ENCODE measurements at regions not wholly inside any gene's neighbourhood (a gene's known extent, or its start where the extent isn't known, plus 50 kb on each side); places are given as distances from the start of the nearest gene placed in this dataset.
"Not testable (repeated sequence)": the region's sequence is repeated elsewhere in the genome, so short reads cannot be mapped to it uniquely, and the experiment has no call there.

DNA sequence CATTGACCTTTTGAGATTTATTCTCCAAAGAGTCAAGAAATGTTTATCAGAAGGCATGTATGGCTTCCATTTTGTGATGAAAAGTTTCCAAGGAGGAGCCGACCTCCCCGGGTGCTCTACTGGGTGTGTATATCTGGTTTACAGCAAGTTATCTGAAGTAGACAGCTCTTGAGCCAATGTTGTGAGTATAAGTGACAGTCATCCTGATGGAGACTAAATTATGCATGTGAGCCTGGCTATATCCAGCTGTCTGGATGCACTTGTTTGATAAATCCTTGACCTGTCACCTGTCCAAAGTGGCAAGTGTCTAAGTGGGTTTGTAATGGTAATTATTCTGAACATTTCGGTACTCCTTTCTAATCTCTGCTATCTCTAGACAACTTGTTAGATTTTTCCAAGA, 142.2 kb downstream of the NR2F2 start:
- DNase-seq = no peak

DNA sequence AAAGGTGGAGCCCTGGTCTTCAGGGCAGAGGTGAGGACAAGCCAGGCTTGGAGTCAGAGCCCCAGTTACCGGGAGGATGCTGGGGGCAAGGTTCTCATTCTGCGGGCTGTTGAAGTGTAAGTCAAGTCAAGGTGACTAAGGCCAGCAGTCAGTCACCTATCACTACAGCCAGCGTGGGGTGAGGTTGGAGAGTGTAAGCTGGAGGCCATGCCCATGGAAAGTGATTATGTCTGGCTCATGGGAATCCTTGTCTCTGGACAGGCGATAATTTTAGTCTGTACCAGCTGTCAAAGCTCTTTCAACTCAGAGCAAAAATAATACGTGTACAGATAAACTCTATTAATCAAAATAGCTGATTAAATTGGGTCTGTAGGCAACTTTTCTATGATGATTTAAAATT, 143.1 kb downstream of the NR2F2 start:
- DNase-seq = no peak

DNA sequence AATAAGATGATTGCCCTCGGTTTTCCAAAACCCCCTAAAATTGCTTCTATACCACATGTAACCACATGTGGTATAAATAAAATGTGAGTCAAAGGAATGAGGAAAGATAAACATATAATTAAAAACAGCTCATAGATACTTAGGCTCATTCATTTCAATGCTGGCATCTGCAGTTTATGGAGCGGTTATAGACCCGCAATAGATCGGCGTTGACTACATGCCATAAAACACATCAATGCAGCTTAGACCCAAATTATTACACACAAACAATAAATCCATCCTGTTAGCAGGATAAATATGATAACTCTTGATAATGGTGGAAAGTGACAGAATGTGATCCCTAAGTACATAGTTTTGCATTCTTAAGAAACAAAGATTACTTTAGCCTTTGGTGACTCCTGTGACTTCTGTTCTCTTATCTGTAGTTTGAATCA, 143.7 kb downstream of the NR2F2 start:
- no peak for DNase-seq

DNA sequence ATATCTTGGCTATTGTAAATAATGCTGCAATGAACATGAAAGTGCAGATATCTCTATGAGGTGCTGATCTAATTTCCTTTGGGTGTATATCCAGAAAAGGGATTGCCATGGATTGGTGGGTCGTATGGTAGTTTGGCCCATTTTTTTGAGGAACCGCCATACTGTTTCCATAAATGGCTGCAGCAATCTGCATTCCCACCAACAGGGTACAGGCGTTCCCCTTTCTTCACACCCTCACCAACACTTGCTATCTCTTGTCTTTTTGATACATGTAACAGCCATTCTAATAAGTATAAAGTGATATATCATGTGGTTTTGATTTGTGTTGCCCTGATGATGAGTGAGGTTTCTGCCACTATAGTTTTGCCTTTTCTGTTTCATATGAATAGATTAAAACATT, 146.7 kb downstream of the NR2F2 start:
- no peak for DNase-seq

DNA sequence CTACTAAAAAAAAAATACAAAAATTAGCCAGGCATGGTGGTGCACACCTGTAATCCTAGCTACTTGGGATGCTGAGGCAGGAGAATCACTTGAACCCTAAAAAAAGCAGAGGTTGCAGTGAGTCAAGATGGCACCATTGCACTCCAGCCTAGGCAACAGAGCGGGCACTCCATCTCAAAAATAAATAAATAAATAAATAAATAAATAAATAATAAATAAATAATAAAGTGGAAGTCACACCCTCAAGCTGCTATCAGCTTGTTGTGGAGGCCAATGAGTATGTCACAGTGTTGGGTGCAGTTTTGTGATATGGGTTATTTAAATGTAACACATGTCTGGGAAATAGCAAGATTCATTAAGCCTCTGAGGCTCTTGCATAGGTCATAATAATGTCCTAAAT, 153.9 kb downstream of the NR2F2 start:
- not testable (repeated sequence) for DNase-seq

DNA sequence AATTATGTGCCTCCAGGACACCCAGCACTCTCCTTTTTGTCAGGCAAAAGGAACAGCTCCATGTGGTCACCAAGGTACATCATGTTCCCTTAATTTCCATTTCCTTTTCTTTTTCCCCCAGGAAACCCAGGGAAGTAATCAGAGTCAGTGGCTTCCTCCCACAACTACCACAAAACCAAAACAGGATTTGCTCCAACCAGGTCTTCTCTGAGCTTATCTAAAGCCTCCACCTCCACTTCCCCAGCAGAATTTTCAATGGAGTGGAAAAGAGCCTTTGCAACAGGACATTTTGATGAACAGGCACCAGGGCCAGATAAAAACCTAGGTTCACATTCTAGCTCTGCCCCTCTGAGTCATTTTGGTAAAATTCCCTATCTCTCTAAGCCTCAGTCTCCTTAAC, 154.3 kb downstream of the NR2F2 start:
- DNase-seq = no peak

DNA sequence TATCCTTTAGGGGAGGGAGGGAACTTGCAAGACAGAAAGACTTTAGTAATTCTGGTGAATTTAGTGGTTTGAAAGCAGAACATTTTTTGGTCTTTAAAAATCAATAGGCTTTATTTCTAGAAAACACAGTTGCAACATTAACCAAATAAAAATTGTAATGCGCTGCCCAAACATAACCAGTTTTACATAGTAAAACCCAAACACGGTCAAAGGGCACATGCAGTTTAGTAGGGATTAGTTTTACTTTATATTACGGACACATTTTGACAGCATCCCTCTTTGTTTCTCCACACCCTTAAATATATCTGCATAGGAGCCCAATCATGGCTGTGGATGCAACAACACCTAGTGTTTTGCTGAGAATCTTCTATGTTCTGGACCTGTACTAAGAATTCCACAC, 156.7 kb downstream of the NR2F2 start:
- DNase-seq = no peak

DNA sequence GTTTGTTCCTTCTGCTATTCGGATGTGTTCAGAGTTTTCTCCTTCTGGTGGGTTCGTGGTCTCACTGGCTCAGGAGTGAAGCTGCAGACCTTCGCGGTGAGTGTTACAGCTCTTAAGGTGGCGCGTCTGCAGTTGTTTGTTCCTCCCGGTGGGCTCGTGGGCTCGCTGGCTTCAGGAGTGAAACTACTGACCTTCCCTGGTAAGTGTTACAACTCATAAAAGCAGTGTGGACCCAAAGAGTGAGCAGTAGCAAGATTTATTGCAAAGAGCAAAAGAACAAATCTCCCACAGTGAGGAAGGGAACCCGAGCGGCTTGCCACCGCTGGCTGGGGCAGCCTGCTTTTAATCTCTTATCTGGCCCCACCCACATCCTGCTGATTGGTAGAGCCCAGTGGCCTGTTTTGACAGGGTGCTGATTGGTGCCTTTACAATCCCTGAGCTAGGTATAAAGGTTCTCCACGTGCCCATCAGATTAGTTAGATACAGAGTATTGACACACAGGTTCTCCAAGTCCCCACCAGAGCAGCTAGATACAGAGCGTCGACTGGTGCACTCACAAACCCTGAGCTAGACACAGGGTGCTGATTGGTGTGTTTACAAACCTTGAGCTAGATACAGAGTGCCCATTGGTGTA, 160.7 kb downstream of the NR2F2 start:
- not testable (repeated sequence) for DNase-seq

DNA sequence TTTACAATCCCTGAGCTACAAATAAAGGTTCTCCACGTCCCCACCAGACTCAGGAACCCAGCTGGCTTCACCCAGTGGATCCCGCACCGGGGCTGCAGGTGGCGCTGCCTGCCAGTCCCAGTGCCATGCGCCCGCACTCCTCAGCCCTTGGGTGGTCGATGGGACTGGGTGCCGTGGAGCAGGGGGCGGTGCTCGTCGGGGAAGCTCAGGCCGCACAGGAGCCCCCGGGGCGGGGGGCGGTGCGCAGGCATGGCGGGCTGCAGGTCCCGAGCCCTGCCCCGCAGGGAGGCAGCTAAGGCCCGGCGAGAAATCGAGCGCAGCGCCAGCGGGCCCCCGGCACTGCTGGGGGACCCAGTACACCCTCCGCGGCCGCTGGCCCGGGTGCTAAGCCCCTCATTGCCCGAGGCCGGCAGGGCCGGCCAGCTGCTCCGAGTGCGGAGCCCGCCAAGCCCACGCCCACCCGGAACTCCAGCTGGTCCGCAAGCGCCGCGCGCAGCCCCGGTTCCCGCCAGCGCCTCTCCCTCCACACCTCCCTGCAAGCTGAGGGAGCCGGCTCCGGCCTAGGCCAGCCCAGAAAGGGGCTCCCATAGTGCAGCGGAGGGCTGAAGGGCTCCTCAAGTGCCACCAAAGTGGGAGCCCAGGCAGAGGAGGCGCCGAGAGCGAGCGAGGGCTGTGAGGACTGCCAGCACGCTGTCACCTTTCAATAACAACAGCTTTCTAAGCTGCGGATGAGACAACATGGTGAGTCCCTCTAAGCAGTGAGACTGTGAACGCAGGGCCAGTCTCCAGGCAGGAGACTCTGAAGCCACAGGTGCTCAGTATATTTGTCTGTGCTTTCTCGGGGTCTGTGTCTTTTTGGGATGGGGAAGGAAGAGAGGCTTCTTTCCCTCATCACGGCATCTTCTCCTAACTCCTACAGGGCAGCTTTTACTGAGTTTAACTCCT, 161.5 kb downstream of the NR2F2 start:
- not testable (repeated sequence) for DNase-seq

DNA sequence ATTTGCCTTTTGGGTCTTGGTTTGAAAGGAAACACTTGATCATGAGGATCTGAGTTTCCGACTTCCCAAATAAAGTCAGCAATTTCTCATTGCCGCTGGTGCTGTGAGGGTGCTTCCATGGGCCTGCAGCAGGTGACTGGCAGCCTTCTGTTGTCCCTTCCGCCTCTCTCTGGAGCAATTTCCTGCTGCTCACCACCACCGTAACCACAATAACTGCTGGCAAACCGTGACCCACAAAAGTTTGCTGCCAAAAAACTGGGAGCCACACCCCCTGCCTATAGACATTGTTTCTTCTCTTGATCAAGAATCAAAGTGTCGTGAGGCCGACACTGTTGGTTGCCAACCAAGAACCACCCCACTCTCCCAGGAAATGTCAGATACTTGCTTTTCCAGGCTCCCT, 164.0 kb downstream of the NR2F2 start:
- no peak for DNase-seq

DNA sequence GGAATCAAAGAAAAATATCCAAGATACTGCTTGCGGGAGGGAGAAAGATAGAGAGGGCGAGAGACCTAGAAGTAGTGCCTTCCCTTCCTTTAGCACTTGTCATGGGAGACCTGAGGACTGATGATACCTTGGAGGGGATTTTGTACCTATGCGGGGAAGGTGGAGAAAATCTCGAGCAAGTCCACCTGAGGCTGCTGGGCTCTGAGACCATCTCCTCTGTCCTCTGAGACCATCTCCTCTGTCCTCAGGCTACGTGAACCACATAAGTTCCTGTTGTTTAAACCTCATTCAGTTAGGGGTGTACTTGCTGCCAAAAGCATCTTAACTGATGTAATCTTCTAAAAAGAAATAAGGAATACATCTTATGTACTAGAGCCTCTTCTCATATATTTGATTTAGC, 164.9 kb downstream of the NR2F2 start:
- DNase-seq = no peak

DNA sequence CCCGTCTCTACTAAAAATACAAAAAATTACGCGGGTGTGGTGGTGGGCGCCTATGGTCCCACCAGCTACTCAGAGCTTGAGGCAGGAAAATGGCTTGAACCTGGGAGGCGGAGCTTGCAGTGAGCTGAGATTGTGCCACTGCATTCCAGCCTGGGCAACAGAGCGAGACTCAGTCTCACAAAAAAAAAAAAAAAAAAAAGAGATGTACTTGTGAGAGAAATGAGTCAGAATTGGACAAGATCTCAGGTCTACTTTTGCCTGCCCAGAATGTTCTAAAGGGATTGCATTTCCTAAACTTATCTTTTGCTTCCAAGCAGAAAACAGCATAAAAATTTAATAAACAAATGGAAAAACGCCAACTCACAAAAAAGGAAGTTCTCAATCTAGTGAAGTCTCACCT, 167.5 kb downstream of the NR2F2 start:
- DNase-seq = no peak

DNA sequence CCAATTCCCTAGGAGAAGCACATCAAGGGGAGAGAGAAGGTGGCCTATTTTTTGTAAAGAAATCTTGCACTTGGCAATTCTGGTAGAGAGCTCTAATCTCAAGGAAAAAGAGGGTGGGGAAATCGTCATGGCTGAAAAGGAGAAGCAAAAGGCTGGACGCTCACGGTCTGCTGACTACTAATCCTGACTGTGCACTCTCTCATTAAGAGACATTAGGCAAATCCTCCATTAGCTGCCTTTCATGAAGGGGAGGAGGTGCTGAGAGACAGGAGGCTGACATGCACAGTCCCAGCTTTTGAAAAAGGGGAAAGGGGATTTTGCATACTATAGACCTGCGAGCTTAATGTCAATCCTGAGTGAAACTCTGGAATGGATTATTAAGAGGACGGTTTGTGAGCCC, 170.0 kb downstream of the NR2F2 start:
- no peak for DNase-seq

DNA sequence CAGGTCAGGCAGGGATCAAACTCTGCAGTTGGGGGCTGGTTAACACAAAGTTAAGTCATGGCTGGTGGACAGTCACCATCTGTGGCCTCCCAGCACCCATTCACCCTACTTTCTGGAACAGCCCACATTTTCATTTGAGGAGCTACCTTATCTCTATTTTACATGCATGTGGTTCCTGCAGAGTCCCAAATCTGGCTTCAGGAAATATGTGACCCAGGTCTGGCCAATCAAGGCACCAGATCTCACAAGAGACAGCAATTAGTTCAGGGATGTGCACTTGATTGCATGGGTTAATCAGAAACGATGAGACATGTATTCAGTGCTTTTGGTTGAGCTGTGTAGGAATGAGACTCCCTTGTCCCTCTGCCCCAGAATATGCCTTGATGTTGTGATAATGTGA, 170.9 kb downstream of the NR2F2 start:
- DNase-seq = no peak

DNA sequence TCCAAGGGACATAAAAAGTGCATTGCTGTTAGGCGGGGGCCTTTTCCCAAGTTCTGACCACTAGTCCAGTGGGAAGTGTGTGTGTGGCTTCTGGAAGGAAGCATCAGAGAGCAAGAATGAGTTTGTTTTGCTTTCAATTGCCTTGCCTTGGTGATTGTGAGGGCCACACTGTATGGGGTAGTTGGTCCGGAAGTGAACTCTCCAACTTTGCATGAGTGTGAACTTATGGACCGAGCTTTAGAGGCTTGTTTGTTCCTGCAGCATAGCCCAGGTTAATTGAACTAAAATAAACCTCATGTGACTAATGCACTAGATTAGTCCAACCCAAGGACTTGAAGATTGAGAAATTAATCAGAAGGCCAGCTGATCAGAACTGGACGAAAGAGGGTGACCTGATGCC, 171.7 kb downstream of the NR2F2 start:
- no peak for DNase-seq

DNA sequence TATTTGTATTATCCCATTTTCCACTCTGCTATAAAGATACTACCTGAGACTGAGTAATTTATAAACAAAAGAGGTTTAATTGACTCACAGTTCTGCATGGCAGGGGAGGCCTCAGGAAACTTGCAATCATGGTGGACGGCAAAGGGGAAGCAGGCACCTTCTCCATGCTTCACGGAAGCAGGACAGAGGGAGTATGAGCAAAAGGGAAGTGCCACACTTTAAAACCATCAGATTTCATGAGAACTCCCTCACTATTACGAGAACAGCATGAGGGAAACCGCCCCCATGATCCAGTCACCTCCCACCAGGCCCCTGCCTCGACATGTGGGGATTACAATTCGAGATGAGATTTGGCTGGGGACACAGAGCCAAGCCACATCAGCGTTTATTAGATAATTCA, 172.8 kb downstream of the NR2F2 start:
- DNase-seq = no peak

DNA sequence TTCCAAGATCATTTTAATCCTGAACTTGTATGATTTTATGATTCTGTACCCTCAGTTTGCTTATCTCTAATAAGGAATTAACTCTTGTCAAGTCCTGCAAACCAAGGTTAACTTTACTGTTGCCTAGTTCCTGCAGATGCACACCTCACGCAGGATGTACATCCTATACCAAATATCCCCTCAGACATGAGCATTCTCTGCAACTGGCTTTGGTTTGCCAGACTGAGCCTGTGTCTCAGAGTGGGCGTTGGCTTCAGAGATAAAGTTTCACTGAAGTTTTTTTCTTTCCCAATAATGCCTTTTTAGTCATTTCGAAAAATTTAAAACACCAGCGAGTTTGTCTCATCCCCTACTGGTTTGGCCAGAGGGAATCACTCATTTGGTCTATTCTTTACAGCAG, 173.9 kb downstream of the NR2F2 start:
- DNase-seq = no peak

DNA sequence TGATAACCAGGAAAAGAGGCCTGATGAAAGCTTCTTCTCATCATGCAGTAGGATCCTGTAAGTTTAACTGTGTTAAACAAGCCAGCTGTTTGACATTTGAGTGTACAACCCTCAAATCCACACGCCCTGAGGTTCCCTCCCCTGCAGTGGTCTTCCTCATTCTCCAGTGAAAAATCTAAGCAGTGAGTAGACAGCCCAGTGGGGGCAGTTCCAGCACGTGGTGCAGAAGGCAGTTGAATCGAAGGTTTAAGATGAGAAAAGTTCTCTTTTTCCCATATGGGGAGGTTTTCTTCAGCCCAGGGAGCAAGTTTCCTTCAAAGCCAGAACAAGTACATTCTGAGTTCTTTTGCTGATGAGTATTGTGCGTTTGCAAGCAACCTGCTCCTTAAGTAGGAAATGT, 174.5 kb downstream of the NR2F2 start:
- DNase-seq = no peak

DNA sequence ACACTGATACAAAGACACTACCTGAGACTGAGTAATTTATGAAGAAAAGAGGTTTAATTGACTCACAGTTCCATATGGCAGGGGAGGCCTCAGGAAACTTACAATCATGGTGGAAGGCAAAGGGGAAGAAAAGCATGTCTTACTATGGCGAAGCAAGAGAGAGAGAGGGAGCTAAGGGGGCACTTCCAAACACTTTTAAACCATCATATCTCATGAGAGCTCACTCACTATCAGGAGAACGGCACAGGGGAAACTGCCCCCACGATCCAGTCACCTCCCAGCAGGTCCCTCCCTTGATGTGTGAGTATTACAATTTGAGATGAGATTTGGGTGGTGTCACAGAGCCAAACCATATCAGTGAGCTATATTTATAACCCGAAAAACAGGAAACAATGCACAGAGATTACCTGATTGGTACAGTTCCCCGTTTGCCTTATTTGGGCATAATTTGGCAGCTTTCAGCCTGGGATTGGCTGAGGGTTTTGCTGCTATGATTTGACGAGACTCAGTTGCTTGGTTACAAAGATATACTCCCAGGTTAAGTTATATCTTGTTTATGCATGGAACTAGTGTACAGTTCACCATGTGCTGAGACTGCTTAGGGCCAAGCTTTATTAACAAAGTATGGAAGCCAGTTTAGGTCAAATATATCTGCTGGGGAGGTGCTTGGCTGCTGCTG, 184.2 kb downstream of the NR2F2 start:
- no peak for DNase-seq

DNA sequence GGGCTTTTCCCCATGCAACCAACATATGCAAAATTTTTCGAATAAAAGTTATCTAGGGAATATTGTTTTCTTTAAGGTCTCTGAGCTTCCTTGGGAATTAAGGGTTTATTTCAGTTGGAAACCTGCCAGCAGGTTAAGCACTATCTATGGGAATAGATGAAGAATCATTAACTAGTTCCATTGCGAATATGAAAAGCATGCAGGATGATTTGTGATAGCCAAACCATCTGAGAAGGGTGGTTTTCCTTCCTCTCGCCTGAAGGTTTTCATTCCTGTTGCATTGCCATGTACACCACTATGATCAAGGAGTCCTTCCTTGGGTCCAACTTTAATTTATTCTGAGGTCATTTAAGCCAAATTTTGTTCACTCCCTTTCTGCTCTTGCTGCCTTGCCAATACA, 184.9 kb downstream of the NR2F2 start:
- no peak for DNase-seq

DNA sequence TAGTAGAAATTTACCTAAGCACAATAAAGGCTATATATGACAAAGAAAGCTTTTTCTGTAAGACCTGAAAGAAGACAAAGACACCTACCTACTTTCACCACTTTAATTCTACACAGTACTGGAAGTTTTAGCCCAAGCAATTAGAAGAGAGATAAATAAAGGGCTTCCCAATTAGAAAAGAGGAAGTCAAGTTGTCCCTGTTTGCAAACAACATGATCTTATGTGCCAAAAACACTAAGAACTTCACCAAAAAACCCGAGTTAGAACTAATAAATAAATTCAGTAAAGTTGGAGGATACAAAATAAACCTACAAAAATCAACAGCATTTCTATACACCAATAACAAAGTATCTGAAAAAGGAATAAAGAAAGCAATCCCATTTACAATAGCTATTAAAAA, 190.9 kb downstream of the NR2F2 start:
- DNase-seq = no peak

DNA sequence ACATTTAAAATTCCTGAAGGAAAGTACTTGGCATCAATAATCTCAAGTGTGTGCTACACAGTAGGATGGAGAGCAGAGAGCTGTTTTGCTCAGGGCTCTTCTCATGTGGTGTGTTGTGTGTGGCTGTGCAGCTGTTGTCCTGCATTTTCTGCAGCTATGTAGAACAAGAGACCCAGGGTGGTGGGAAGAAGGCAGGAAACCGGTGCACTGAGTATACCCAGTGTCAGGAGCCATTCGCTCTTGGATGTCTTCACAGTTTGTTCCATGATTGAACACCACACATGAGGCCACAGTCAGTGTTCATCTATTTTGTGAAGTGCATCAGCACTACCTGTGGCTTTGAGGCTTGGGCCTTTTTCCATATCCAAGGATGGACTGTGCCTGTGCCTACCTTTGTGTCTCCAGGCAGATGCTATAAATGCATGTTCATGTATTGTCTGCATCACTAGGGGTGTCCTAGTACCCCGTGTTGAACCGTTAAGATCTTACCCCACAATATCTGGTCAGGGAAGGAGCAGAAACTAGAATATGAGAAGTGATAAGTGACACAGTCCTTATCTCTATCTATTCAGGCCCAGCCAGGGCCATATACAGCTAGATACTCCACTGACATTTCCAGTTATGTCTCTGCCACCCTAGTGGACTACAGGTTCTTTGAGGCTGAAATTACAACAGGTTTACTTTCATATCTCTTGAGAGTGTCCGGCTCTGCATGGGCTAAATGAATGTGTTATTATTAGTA, 194.3 kb downstream of the NR2F2 start:
- DNase-seq = no peak

DNA sequence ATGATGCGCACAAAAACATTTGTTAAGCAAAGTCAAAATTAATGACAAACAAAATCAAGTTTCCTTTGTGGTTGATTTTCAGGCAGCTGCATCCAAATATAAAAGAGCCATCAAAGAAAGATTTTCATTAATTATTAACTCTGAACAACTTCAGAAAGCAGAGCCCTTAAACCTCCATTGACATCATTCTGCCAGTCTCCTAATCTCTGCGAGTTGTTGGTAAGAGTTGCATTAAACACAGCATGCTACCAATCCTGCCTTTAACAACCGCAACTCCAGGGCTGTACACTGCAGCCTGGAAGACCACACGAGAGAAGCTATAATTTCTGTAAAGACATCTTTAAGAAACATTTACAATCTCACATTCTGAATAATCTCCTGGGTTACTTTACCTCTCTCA, 204.6 kb downstream of the NR2F2 start:
- DNase-seq = no peak

Measured in CD4-positive, alpha-beta T cell treated with Interleukin-4 for 1 hour (primary cell).